NCI-H2081 treated with DMSO at 0.1 percent for 48 hours (cell line): ENCODE measurements at regions not wholly inside any gene's neighbourhood (a gene's known extent, or its start where the extent isn't known, plus 50 kb on each side); places are given as distances from the start of the nearest gene placed in this dataset.

Source experiments
- DNase-seq: peaks from one replicate; lab custom pipeline; 2025; lab: John Stamatoyannopoulos, UW

DNA sequence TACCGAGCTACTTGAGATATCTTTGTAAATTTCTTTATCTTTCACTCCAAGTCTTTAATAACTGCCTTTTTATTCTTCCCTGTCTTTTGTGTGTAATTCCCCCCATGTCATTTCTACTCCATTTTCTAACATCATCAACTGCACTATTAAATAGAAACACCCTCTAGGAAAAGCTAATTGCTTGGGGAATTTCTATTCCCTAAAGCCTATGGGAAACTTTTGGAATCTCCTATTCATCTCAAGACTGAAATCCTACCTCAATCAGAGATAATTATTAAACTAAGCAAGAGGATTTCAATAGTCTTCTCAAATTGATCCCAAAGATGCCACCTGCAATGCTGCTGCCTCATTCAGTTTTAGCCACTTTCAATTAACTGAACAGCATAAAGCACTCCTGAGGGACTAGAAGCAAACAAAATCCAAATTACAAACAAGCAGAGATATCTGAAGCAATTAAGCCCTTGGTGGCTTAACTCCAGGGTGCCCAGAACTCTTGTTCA is 598.7 kb downstream of the IGSF11 start:
- DNase-seq = no peak

GRCh38 chr3:118436697-118437262 is 597.9 kb downstream of the IGSF11 start:
- DNase-seq = no peak

DNA sequence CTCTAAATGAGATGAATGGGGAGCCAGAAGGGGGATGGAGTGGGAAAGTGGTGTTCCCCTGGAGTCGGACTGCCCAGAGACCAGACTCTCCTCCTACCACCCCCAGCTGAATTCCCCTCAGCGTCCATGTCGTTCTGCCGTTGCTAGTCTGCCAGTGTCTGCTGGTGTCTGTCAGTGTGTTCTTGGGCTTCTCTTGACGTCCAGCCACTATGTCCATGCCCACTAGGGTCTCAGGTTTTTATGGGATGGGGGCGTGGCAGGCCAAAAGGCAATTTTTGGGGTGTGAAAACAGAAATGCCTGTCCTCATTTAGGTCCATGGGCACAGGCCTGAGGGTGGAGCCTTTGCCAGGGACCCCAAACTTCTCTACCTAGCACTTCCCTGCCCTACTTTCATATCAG is 589.6 kb downstream of the IGSF11 start:
- no peak for DNase-seq

DNA sequence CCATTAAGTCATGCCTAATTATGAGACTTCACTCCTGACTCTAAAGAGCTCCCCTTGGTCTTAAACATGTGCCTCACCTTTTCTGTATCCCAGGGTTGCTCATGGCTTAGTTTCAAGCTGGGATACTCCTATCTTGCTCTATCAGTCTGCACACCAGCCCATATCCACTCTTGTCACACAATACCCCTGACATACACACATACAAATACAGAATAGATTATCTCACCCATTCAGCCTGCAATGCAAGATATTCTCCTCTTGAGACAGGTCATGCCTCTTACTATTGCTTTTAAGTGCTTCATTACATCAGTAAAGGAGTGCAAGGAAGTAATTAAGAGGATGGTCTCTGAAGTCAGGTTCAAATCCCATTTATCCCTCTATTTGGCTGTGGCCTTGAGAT is 587.3 kb downstream of the IGSF11 start:
- DNase-seq = no peak

DNA sequence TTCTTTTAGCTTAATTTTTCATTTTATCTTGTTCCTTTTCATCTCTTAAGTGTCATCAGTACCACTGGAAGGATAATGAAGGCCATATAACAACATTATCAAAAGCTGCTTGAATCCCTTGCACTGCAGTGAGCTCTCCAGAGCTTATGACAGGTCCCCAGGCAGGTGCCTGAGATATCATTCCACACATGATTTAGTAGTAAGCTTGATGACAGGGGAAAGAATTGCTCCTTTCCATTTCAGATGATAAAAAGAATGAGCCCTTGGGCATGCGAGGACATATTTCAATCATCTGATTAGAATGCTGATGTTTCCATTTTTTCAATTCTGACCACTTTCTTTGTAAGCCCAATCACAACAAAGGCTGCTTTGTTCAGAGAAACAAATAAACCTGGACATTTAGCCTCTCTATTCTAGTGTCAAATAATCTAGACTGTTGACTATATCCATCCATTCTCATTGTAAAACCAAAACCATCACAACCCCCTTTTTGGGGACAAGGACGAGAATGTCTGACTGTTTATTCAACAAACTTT is 567.8 kb downstream of the IGSF11 start:
- DNase-seq = no peak

DNA sequence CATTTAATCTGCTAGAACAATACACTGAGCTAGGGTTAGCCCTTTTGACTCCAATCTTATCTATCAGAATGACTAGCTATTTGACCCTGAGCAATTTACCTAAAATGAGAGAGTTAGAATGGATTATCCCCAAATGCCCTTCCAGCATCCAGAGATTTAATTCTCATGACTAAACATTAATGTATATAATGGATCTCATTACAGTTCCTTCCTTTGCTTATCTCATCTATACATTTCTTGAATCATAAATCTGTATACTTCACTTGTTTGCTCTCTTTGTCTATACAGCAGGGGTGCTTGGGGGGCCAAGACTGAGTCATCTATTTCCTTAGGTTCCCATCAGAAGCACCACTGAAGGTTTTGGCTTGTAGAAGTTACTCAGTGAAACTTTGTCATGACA is 565.8 kb downstream of the IGSF11 start:
- no peak for DNase-seq

DNA sequence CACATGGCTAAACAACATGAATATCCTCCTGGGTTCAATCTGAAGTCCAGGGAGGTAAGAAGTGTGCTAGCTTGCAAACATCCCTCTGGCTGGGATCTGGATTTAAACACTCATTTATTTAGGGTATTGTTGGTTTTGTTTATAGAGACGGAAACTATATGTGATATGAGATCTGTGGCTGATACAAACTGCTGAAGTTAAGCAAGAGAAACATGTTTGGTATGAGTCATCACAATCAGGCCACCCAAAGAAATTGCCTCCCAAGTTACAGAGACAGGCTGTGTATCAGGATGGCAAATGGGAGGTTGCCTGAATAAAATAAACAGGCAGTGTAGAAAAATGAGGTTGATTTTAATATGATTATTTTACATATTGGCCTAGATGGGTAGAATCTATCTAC is 562.1 kb downstream of the IGSF11 start:
- no peak for DNase-seq

DNA sequence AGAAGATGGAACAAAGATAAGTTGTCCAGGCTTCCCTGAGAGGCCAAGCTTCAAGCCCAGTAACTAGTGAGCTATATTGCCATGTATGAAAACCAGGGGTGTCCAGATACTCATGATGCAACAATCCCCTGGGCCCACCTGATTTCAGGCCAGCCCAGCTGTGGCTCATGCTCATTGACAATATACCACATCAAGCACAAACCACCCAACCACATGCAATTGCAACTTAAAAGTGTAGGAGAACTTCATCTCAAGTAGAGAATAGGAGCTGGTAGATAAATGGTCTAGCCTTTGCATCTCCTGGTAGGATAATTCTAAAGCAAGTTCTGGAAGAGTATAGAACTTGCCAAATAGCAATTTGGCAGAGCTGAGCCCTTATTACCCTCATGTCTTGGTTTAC is 561.3 kb downstream of the IGSF11 start:
- no peak for DNase-seq

DNA sequence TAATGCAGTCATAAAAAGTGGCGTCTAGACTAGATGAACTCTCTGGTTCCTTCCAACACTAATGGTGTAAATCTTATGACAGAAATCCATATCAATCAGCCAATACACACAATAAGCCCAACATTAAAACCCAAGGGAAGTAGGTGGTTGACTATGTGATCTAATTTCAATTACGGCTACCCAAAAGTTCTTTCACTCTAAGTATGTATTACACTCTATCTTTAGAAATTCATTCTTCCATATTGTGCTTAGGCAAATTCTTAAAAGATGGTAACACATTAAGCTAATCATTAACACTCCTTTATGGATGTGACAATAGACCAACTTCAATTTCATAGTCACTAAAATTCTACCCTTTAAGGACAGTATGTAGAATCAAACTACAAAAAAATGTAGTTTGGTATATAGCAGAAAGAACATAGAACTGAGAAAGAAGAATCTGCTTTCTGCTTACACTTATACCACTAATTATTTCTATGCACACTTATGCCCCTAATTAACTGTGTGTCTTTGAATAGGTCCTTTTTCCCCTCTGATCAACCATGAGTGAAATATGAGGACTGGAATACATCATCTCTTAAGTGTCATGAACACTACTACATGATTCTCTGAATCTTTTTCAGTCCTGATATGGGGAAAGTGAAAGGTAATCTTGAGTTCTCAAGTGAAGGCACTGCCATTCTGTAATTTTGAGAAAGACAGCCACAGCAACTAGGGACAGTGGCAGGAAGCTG is 557.6 kb downstream of the IGSF11 start:
- no peak for DNase-seq

DNA sequence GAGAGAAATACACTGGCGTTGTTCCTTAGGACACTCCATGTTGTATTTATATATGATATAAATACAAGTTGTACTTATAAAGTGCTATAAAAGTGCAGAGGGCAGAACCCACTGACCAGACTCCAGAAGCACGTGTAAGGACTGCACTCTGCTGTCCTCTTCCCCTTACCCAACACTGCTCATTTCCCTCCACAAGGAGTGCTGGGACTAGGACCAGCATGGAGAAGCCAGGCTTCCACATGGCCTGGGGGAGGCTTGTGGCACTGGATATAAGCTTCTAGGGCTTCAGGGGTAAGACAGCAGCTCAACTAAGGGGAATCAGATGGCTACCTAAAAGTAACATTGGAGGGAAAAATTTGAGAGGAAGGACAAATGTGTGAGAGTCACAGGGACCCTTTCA is 556.9 kb downstream of the IGSF11 start:
- no peak for DNase-seq

DNA sequence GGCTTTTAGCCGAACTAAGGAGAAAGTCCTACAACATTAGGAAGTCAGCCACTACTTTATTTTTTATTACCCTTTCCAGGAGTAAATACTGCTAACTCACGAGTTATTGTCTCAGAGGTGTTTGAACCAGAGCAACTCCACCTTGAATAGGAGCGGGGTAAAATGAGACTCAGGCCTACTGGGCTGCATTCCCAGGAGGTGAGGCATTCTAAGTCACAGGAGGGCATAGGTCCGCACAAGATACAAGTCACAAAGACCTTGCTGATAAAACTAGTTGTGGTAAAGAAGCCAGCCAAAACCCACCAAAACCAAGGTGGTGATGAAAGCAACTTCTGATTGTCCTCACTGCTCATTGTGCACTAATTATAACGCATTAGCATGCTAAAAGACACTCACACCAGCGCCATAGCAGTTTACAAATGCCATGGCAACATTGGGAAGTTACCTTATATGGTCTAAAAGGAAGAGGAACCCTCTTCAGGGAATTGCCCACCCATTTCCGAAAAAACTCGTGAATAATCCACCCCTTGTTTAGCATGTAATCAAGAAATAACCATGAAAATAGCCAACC is 555.9 kb downstream of the IGSF11 start:
- no peak for DNase-seq

DNA sequence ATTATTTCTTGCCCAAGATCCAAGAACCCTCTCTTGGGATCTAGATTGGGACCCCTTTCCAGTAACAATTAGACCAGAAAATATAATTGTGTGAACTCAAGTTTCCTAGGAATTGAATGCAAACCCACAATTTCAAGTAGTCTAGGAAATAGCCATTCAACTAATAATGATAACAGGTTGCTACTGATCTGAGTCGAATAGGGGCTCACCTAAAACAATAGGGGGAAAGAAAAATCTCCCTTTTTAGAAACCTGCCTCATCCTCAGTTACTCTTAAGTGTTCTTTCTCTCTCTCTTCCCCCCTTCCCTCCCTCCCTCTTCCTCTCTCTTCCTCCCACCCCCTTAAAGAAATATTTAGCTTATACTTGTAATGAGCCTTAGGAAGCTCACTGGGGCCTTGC is 555.3 kb downstream of the IGSF11 start:
- DNase-seq = no peak

GRCh38 chr3:118480101-118480860 is 554.4 kb downstream of the IGSF11 start:
- no peak for DNase-seq

GRCh38 chr3:118485693-118486092 is 549.0 kb downstream of the IGSF11 start:
- DNase-seq = no peak

DNA sequence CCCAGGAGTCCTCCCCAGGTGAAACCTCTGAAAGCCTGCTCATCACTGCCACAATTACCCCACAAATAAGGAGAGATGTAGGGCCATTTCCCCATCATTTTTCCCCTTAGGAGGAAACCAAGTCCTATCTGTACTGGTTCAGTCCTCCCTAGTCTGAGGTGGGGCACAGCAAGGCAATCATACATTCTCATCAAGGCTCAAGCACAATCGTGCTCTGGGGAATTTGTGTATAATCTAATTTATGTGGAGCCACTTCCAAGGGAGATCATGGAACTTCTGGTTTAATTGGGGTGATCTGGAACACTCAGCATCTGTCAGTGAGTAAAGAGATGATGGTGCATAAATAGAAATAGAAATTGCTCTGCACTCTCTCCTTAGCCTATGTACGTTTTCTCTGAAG is 546.9 kb downstream of the IGSF11 start:
- no peak for DNase-seq

GRCh38 chr3:118488732-118489131 is 545.9 kb downstream of the IGSF11 start:
- DNase-seq = no peak

- DNase-seq = no peak
These were observed 539.4 kb downstream of the IGSF11 start for GRCh38 chr3:118495206-118495605.

DNA sequence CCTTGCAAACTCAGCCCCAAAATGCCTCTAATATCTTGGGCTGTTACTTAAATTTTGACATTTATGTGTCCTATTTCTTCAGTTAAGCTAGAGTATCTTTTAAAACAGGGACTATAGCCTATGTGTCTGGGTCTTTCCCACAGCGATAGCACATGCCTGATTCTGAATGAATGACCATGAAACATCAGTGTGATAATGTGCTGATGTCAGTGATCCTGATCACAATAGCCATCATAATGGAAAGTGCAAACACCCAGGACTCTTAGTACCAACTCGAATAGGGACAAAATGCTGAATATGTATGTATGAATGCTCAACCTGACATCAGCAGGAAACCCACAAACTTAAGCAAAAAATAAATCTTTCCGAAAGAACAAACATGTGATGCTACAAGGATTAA is 537.4 kb downstream of the IGSF11 start:
- DNase-seq = no peak

- DNase-seq = no peak
These were observed 533.5 kb downstream of the IGSF11 start for GRCh38 chr3:118501152-118501551.

DNA sequence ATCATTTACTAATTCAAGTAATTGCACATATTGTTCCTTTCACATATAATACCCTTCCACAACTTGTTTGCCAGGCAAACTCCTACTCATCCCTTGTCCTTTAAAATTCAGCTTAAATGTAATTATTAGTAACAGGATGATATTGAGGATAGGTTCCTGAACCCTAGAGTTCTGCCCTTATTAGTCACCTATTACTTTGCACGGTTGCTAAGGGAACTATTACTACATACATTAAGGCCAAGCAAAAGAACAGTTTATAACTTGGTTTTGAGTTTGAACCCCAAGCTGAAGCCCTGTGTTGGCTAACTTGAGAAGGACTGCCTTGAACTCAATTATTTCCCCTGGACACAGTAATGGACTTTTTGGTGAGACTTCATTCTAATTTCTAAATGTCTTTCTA is 529.7 kb downstream of the IGSF11 start:
- no peak for DNase-seq

- DNase-seq = no peak
These were observed 528.9 kb downstream of the IGSF11 start for GRCh38 chr3:118505784-118506183.

GRCh38 chr3:118511402-118511801 is 523.2 kb downstream of the IGSF11 start:
- DNase-seq = no peak

- DNase-seq = no peak
These were observed 522.3 kb downstream of the IGSF11 start for GRCh38 chr3:118512301-118512700.
